HG03460 (cell line): ENCODE measurements at regions not wholly inside any gene's neighbourhood (a gene's known extent, or its start where the extent isn't known, plus 50 kb on each side); places are given as distances from the start of the nearest gene placed in this dataset.

Experiments
- ATAC-seq: cut with Tn5 transposase; IDR thresholded peaks from one replicate; pipeline ENCODE4 v1.9.1; 2021; ENCODE audit not compliant: unreplicated experiment

GRCh38 chr18:10298346-10298745, 156.1 kb upstream of the APCDD1 start:
- ATAC-seq, result no peak

- no peak for ATAC-seq
These were observed 154.8 kb upstream of the APCDD1 start for GRCh38 chr18:10299643-10300042.

GRCh38 chr18:10300739-10301138, 153.7 kb upstream of the APCDD1 start:
- no peak for ATAC-seq

- no peak for ATAC-seq
These were observed 152.5 kb upstream of the APCDD1 start for GRCh38 chr18:10301831-10302483.

- no peak for ATAC-seq
These were observed 151.3 kb upstream of the APCDD1 start for GRCh38 chr18:10303171-10303570.

- no peak for ATAC-seq
These were observed 149.6 kb upstream of the APCDD1 start for GRCh38 chr18:10304853-10305252.

GRCh38 chr18:10306779-10307178, 147.7 kb upstream of the APCDD1 start:
- ATAC-seq, result no peak

GRCh38 chr18:10308154-10308553, 146.3 kb upstream of the APCDD1 start:
- no peak for ATAC-seq

GRCh38 chr18:10310626-10311025, 143.8 kb upstream of the APCDD1 start:
- no peak for ATAC-seq

- ATAC-seq, result no peak
These were observed 142.0 kb upstream of the APCDD1 start for GRCh38 chr18:10312326-10313015.

- ATAC-seq, result no peak
These were observed 141.5 kb upstream of the APCDD1 start for GRCh38 chr18:10313016-10313342.

- no peak for ATAC-seq
These were observed 140.4 kb upstream of the APCDD1 start for GRCh38 chr18:10314066-10314465.

GRCh38 chr18:10315522-10315921, 138.9 kb upstream of the APCDD1 start:
- ATAC-seq, result no peak

GRCh38 chr18:10316778-10317177, 137.7 kb upstream of the APCDD1 start:
- ATAC-seq, result no peak

- ATAC-seq, result no peak
These were observed 136.4 kb upstream of the APCDD1 start for GRCh38 chr18:10317864-10318690.

- no peak for ATAC-seq
These were observed 135.8 kb upstream of the APCDD1 start for GRCh38 chr18:10318691-10318970.

GRCh38 chr18:10319026-10319425, 135.4 kb upstream of the APCDD1 start:
- ATAC-seq, result no peak

- ATAC-seq, result no peak
These were observed 134.4 kb upstream of the APCDD1 start for GRCh38 chr18:10319914-10320600.

- no peak for ATAC-seq
These were observed 133.6 kb upstream of the APCDD1 start for GRCh38 chr18:10320791-10321190.

- no peak for ATAC-seq
These were observed 132.9 kb upstream of the APCDD1 start for GRCh38 chr18:10321576-10321975.

- no peak for ATAC-seq
These were observed 132.4 kb upstream of the APCDD1 start for GRCh38 chr18:10322004-10322403.

- ATAC-seq, result no peak
These were observed 132.0 kb upstream of the APCDD1 start for GRCh38 chr18:10322435-10322834.
